Adrenal gland (tissue), 5 donors: ENCODE measurements at regions not wholly inside any gene's neighbourhood (a gene's known extent, or its start where the extent isn't known, plus 50 kb on each side); places are given as distances from the start of the nearest gene placed in this dataset.

Source experiments
- POLR2A ChIP-seq, 2 donors: fragments of 450-650 bp; IDR thresholded peaks; one replicate each; pipeline ENCODE4 v1.6.1; 2017; ENCODE audit warnings: antibody characterized with exemption in 2 of 2, mild to moderate bottlenecking in 2 of 2, moderate library complexity in 1 of 2
- TF ChIP-seq, protein P1 (sequence below), 6 experiments: fragments of 450-650 bp in 4 of 6; fragments of 200-600 bp in 2 of 6; sonication (generic) in 1 of 6; IDR thresholded peaks; 1 replicate in 5 of 6; 2 replicates in 1 of 6; pipeline versions ENCODE4 v1.5.1 to v1.8.0; 2016 to 2021; ENCODE audit warnings: antibody characterized with exemption in 6 of 6, mild to moderate bottlenecking in 2 of 6, moderate library complexity in 1 of 6
- donor health status: DM: no; HTN: no; CAD: no.

DNA sequence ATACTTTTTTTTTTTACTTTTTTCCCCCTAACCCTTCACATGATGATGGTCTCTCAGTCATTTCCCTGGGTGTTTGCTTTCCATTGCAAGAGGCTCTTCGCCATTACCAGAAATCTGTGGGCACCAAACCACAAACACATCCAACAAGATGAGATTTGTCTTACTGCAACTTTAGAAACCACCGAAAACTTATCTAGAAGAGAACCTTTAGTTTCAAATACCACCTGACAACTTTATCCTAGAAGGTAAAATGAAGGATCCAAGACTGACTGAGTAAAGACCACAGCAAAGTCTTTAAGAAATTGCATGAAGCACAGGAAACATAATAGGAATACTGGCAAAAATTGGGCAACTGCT lies 363.3 kb upstream of the MBL2 start:
- TF ChIP-seq, protein P1, sequence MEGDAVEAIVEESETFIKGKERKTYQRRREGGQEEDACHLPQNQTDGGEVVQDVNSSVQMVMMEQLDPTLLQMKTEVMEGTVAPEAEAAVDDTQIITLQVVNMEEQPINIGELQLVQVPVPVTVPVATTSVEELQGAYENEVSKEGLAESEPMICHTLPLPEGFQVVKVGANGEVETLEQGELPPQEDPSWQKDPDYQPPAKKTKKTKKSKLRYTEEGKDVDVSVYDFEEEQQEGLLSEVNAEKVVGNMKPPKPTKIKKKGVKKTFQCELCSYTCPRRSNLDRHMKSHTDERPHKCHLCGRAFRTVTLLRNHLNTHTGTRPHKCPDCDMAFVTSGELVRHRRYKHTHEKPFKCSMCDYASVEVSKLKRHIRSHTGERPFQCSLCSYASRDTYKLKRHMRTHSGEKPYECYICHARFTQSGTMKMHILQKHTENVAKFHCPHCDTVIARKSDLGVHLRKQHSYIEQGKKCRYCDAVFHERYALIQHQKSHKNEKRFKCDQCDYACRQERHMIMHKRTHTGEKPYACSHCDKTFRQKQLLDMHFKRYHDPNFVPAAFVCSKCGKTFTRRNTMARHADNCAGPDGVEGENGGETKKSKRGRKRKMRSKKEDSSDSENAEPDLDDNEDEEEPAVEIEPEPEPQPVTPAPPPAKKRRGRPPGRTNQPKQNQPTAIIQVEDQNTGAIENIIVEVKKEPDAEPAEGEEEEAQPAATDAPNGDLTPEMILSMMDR (IDR thresholded peaks at IDR 0.05): no peak
- no peak for TF ChIP-seq POLR2A (IDR thresholded peaks at IDR 0.05)
